ENCODE measurements at regions not wholly inside any gene's neighbourhood (a gene's known extent, or its start where the extent isn't known, plus 50 kb on each side); places are given as distances from the start of the nearest gene placed in this dataset.

DNA sequence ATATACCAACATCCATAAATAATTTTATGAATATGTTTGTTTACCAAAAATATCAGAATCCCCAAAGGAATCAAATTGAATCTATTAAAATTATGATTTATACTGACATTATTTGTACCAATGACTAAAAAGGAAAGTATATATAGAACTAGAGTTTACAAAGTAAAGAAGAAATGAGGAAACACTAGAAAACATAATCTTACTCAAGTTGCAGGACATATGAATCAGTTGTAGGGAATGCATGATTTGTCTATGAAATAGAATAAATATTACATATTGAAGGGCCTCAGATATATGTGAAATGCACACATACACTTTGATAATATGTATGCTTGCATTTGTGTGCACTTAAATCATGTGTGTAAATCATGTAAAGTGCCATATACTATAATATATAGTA lies 1466.4 kb downstream of the EFNB2 start:
- Histone ChIP-seq H3K9ac (ENCODE audit: low read length) (no peak overlapping the region), H2AFZ (ENCODE audit: low read length) (no peak overlapping the region), H3F3A (ENCODE audit: insufficient read depth, low read length) (no peaks in the 10 kb centered on the region), H3K4me1 (ENCODE audit: insufficient read depth, low read length, severe bottlenecking) (no peaks in the 10 kb centered on the region), H3K79me2 (ENCODE audit: insufficient read depth, low read length) (no peaks in the 10 kb centered on the region), H3K4me2 (ENCODE audit: low read length) (no peak overlapping the region), H3K27me3 (ENCODE audit: insufficient read depth, low read length) (no peaks in the 10 kb centered on the region), H3K4me3 (ENCODE audit: low read depth, low read length, poor library complexity, severe bottlenecking) (no peak overlapping the region), H3K27ac (ENCODE audit: low read depth, low read length, poor library complexity, severe bottlenecking) (no peak overlapping the region), H3K9me2 (ENCODE audit: low read depth, low read length) (no peaks in the 10 kb centered on the region), H4K20me1 (ENCODE audit: insufficient read depth, low read length) (no peaks in the 10 kb centered on the region), H3K9me3 (ENCODE audit: low read length) (no peaks in the 10 kb centered on the region), H3K36me3 (ENCODE audit: insufficient read depth, low read length) (no peaks in the 10 kb centered on the region)
- TF ChIP-seq EZH2 (IDR thresholded peaks at IDR 0.05; ENCODE audit: borderline replicate concordance, low read length): no peak
- TF ChIP-seq, protein P1, sequence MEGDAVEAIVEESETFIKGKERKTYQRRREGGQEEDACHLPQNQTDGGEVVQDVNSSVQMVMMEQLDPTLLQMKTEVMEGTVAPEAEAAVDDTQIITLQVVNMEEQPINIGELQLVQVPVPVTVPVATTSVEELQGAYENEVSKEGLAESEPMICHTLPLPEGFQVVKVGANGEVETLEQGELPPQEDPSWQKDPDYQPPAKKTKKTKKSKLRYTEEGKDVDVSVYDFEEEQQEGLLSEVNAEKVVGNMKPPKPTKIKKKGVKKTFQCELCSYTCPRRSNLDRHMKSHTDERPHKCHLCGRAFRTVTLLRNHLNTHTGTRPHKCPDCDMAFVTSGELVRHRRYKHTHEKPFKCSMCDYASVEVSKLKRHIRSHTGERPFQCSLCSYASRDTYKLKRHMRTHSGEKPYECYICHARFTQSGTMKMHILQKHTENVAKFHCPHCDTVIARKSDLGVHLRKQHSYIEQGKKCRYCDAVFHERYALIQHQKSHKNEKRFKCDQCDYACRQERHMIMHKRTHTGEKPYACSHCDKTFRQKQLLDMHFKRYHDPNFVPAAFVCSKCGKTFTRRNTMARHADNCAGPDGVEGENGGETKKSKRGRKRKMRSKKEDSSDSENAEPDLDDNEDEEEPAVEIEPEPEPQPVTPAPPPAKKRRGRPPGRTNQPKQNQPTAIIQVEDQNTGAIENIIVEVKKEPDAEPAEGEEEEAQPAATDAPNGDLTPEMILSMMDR (IDR thresholded peaks at IDR 0.05; ENCODE audit: low read length): no peak

DNA sequence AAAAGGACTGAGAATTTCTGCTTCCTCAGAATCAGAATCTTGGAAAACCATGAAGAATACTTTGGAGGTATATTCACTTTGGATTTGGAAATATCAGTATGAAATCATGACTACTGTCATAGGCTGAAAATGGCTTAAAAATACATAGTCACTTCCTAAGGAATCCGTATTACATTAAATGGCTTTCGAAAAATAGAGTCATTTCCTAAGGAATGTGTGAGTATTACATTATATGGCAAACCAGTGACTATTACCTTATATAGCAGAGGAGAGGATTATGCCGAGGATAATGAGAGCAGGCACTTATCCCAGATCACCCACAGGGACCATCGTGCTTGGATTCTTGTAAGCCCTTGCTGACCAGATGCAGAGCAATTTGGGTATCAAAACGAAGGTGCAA lies 1471.8 kb downstream of the EFNB2 start:
- H3K9me3 ChIP-seq (ENCODE audit: low read length): no peaks in the 10 kb centered on the region
- no peaks in the 10 kb centered on the region for H3K9me2 ChIP-seq (ENCODE audit: low read depth, low read length)
- H3K27ac ChIP-seq (ENCODE audit: low read depth, low read length, poor library complexity, severe bottlenecking): no peak overlapping the region
- H3F3A ChIP-seq (ENCODE audit: insufficient read depth, low read length): no peaks in the 10 kb centered on the region
- no peak overlapping the region for H3K4me2 ChIP-seq (ENCODE audit: low read length)
- H2AFZ ChIP-seq (ENCODE audit: low read length): no peak overlapping the region
- H3K36me3 ChIP-seq (ENCODE audit: insufficient read depth, low read length): no peaks in the 10 kb centered on the region
- H3K27me3 ChIP-seq (ENCODE audit: insufficient read depth, low read length): no peaks in the 10 kb centered on the region
- no peak for TF ChIP-seq EZH2 (IDR thresholded peaks at IDR 0.05; ENCODE audit: borderline replicate concordance, low read length)
- TF ChIP-seq, protein P1 (IDR thresholded peaks at IDR 0.05; ENCODE audit: low read length): no peak
- no peaks in the 10 kb centered on the region for H4K20me1 ChIP-seq (ENCODE audit: insufficient read depth, low read length)
- H3K4me3 ChIP-seq (ENCODE audit: low read depth, low read length, poor library complexity, severe bottlenecking): no peak overlapping the region
- no peak overlapping the region for H3K9ac ChIP-seq (ENCODE audit: low read length)
- H3K79me2 ChIP-seq (ENCODE audit: insufficient read depth, low read length): no peaks in the 10 kb centered on the region
- H3K4me1 ChIP-seq (ENCODE audit: insufficient read depth, low read length, severe bottlenecking): no peaks in the 10 kb centered on the region

DNA sequence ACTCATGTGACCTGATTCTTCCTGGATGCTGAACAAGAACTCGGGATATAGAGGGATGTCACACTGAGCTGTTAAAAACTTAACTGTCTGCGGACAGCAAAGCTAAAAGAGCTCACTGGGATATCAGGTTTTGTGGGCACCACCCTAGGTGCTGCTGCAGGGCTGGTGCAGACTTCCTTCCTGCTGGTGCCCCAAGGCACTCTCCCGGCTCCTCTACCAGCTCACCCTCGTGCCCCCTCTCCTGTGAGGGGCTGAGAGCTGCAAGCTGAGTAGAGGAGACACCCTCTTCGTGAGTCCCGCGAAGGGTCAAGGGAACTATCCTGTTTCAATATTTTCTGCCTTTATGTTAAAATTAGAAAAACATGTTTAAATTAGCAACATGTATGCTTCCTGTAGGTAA lies 1475.7 kb downstream of the EFNB2 start:
- H3K9me2 ChIP-seq (ENCODE audit: low read depth, low read length): no peaks in the 10 kb centered on the region
- no peak overlapping the region for H3K4me2 ChIP-seq (ENCODE audit: low read length)
- H3K4me3 ChIP-seq (ENCODE audit: low read depth, low read length, poor library complexity, severe bottlenecking): no peak overlapping the region
- no peaks in the 10 kb centered on the region for H3K79me2 ChIP-seq (ENCODE audit: insufficient read depth, low read length)
- no peaks in the 10 kb centered on the region for H3K9me3 ChIP-seq (ENCODE audit: low read length)
- no peaks in the 10 kb centered on the region for H3K4me1 ChIP-seq (ENCODE audit: insufficient read depth, low read length, severe bottlenecking)
- no peak overlapping the region for H3K9ac ChIP-seq (ENCODE audit: low read length)
- no peaks in the 10 kb centered on the region for H3K36me3 ChIP-seq (ENCODE audit: insufficient read depth, low read length)
- H4K20me1 ChIP-seq (ENCODE audit: insufficient read depth, low read length): no peaks in the 10 kb centered on the region
- H3F3A ChIP-seq (ENCODE audit: insufficient read depth, low read length): no peaks in the 10 kb centered on the region
- TF ChIP-seq, protein P1 (IDR thresholded peaks at IDR 0.05; ENCODE audit: low read length): no peak
- no peak for TF ChIP-seq EZH2 (IDR thresholded peaks at IDR 0.05; ENCODE audit: borderline replicate concordance, low read length)
- no peaks in the 10 kb centered on the region for H3K27me3 ChIP-seq (ENCODE audit: insufficient read depth, low read length)
- no peak overlapping the region for H3K27ac ChIP-seq (ENCODE audit: low read depth, low read length, poor library complexity, severe bottlenecking)
- H2AFZ ChIP-seq (ENCODE audit: low read length): no peak overlapping the region
